ENCODE measurements at regions not wholly inside any gene's neighbourhood (a gene's known extent, or its start where the extent isn't known, plus 50 kb on each side); places are given as distances from the start of the nearest gene placed in this dataset.
A peak's percentile ranks its signal among the peaks of the same experiment; 100 is the strongest.

- Histone ChIP-seq H3K4me1 (ENCODE audit: low read depth) (no peaks in the 10 kb centered on the region), H3K4me3 (no peak overlapping the region), H3K9me3 (no peaks in the 10 kb centered on the region), H3K36me3 (ENCODE audit: low read depth) (no peaks in the 10 kb centered on the region)
- TF ChIP-seq, protein P1, sequence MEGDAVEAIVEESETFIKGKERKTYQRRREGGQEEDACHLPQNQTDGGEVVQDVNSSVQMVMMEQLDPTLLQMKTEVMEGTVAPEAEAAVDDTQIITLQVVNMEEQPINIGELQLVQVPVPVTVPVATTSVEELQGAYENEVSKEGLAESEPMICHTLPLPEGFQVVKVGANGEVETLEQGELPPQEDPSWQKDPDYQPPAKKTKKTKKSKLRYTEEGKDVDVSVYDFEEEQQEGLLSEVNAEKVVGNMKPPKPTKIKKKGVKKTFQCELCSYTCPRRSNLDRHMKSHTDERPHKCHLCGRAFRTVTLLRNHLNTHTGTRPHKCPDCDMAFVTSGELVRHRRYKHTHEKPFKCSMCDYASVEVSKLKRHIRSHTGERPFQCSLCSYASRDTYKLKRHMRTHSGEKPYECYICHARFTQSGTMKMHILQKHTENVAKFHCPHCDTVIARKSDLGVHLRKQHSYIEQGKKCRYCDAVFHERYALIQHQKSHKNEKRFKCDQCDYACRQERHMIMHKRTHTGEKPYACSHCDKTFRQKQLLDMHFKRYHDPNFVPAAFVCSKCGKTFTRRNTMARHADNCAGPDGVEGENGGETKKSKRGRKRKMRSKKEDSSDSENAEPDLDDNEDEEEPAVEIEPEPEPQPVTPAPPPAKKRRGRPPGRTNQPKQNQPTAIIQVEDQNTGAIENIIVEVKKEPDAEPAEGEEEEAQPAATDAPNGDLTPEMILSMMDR (IDR thresholded peaks at IDR 0.05), result no peak
- ATAC-seq, result no peak
- no peak for DNase-seq
- intact Hi-C loops (cut with DNase I, micrococcal nuclease), result no loop called here
These were observed 134.8 kb upstream of the CNTN4 start for GRCh38 chr3:1963896-1964295.

GRCh38 chr3:1967525-1967924 lies 131.1 kb upstream of the CNTN4 start:
- Histone ChIP-seq H3K4me3 (no peak overlapping the region), H3K4me1 (ENCODE audit: low read depth) (no peaks in the 10 kb centered on the region), H3K9me3 (no peaks in the 10 kb centered on the region), H3K36me3 (ENCODE audit: low read depth) (no peaks in the 10 kb centered on the region)
- ATAC-seq (no peak), DNase-seq (no peak)
- intact Hi-C loops (cut with DNase I, micrococcal nuclease), result no loop called here
- TF ChIP-seq, protein P1 (IDR thresholded peaks at IDR 0.05), result no peak

- DNase-seq (no peak), ATAC-seq (no peak)
- Histone ChIP-seq H3K36me3 (ENCODE audit: low read depth) (no peaks in the 10 kb centered on the region), H3K4me3 (no peak overlapping the region), H3K9me3 (no peaks in the 10 kb centered on the region), H3K4me1 (ENCODE audit: low read depth) (no peaks in the 10 kb centered on the region)
- TF ChIP-seq, protein P1 (IDR thresholded peaks at IDR 0.05), result no peak
- intact Hi-C loops (cut with DNase I, micrococcal nuclease), result no loop called here
These were observed 129.4 kb upstream of the CNTN4 start for GRCh38 chr3:1969281-1969680.

- TF ChIP-seq, protein P1 (IDR thresholded peaks at IDR 0.05), result no peak
- Histone ChIP-seq H3K9me3 (no peaks in the 10 kb centered on the region), H3K36me3 (ENCODE audit: low read depth) (no peaks in the 10 kb centered on the region), H3K4me1 (ENCODE audit: low read depth) (no peaks in the 10 kb centered on the region), H3K4me3 (no peak overlapping the region)
- ATAC-seq (no peak), DNase-seq (no peak)
- intact Hi-C loops (cut with DNase I, micrococcal nuclease), result no loop called here
These were observed 126.9 kb upstream of the CNTN4 start for GRCh38 chr3:1971780-1972179.

GRCh38 chr3:1979961-1980615 lies 118.6 kb upstream of the CNTN4 start:
- Histone ChIP-seq H3K4me3 (no peak overlapping the region), H3K36me3 (ENCODE audit: low read depth) (no peaks in the 10 kb centered on the region), H3K9me3 (no peaks in the 10 kb centered on the region), H3K4me1 (ENCODE audit: low read depth) (no peaks in the 10 kb centered on the region)
- DNase-seq (no peak), ATAC-seq (no peak)
- intact Hi-C loops (cut with DNase I, micrococcal nuclease), result no loop called here
- TF ChIP-seq, protein P1 (IDR thresholded peaks at IDR 0.05), result no peak

GRCh38 chr3:1987980-1988379 lies 110.7 kb upstream of the CNTN4 start:
- ATAC-seq, result peak; percentile 70
- TF ChIP-seq, protein P1 (IDR thresholded peaks at IDR 0.05), result no peak
- no peaks in the 10 kb centered on the region for H3K36me3 ChIP-seq (ENCODE audit: low read depth)
- H3K4me1 ChIP-seq (ENCODE audit: low read depth), result no peaks in the 10 kb centered on the region
- H3K9me3 ChIP-seq, result no peaks in the 10 kb centered on the region
- intact Hi-C loops (cut with DNase I, micrococcal nuclease), result no loop called here
- no peak overlapping the region for H3K4me3 ChIP-seq
- peak; percentile 31 to 66 (median 43) for DNase-seq

All from mucosa of descending colon (tissue), 3 donors.